K562 (cell line): ENCODE measurements at regions not wholly inside any gene's neighbourhood (a gene's known extent, or its start where the extent isn't known, plus 50 kb on each side); places are given as distances from the start of the nearest gene placed in this dataset.

Source experiments
- ATAC-seq: fragments of 200-7000 bp; cut with Tn5 transposase; 3 replicates; pipeline ENCODE4 v1.9.1; 2020; ENCODE audit warnings: moderate library complexity
- BruUV-seq: library from RNA; stranded (reverse); fragments of 400-500 nt; replicated peaks from 2 replicates; lab custom pipeline; 2021; lab: Mats Ljungman, UMichigan
- CTCF ChIA-PET: fragments of 300-600 bp; formaldehyde crosslinking; extraction: SDS; loops from one replicate; lab custom pipeline; 2021; ENCODE audit warnings: low intra/inter-chr PET ratio; lab: Yijun Ruan, JAX
- POLR2A ChIA-PET: fragments of 300-600, 350-650 bp; sonication (Branson Sonifier 250); formaldehyde crosslinking; extraction: SDS; loops from one replicate; lab custom pipeline; 2021; ENCODE audit warnings: antibody characterized with exemption, inconsistent platforms; lab: Yijun Ruan, JAX
- DNase-seq, 4 experiments: peaks; one replicate each; pipeline versions ENCODE4 v3.0.0 to v3.0.0-alpha.2; 2011 to 2018; ENCODE audit warnings: low spot score in 3 of 4, mixed read lengths in 3 of 4; ENCODE audit errors: extremely low read depth in 1 of 4
- FAIRE-seq: peaks from 2 replicates; lab custom pipeline; 2011; peaks lifted over from hg19 to GRCh38; lab: Jason Lieb, UNC
- H2AFZ ChIP-seq: 2 replicates; pipeline ENCODE4 v1.6.0; 2011; ENCODE audit warnings: low read depth, low read length, control low read depth, inconsistent platforms
- H3K27ac ChIP-seq: fragments of 200-600 bp; 3 replicates; pipeline ENCODE4 v1.8.0; 2011; ENCODE audit warnings: low read depth, mild to moderate bottlenecking, control low read depth, inconsistent platforms, low read length, moderate library complexity, mixed read lengths; ENCODE audit errors: extremely low read depth
- H3K27me3 ChIP-seq, 2 experiments: fragments of 300-600 bp in 1 of 2; 2 replicates in 1 of 2; 3 replicates in 1 of 2; pipeline versions ENCODE4 v1.6.0 to v1.8.0; 2011; ENCODE audit warnings: inconsistent platforms in 2 of 2, low read length in 2 of 2, mild to moderate bottlenecking in 1 of 2, mixed read lengths in 1 of 2, moderate library complexity in 1 of 2; ENCODE audit not compliant: control insufficient read depth in 2 of 2, insufficient read depth in 2 of 2
- H3K36me3 ChIP-seq: fragments of 300-600 bp; 3 replicates; pipeline ENCODE4 v1.8.0; 2011; ENCODE audit warnings: mild to moderate bottlenecking, low read length, inconsistent platforms; ENCODE audit not compliant: control insufficient read depth, insufficient read depth
- H3K4me1 ChIP-seq, 2 experiments: fragments of 200-600 bp in 1 of 2; replicated peaks in 1 of 2; 2 replicates in 1 of 2; 3 replicates in 1 of 2; pipeline versions ENCODE4 v1.5.1 to v1.8.0; 2011; ENCODE audit warnings: inconsistent platforms in 2 of 2, low read length in 2 of 2, mild to moderate bottlenecking in 1 of 2, mixed read lengths in 1 of 2, moderate library complexity in 1 of 2; ENCODE audit not compliant: control insufficient read depth in 2 of 2, insufficient read depth in 2 of 2
- H3K4me2 ChIP-seq: 2 replicates; pipeline ENCODE4 v1.6.1; 2011; ENCODE audit warnings: low read length, control low read depth, inconsistent platforms, mixed read lengths; ENCODE audit not compliant: insufficient read depth
- H3K4me3 ChIP-seq: fragments of 200-600 bp; sonication (generic), shearing (Covaris generic); 2 replicates; pipeline ENCODE4 v1.5.1; 2016; ENCODE audit warnings: control low read depth, inconsistent platforms
- H3K79me2 ChIP-seq: fragments of 200-600 bp; 3 replicates; pipeline ENCODE4 v1.8.0; 2011; ENCODE audit warnings: low read length, inconsistent platforms; ENCODE audit not compliant: control insufficient read depth, insufficient read depth
- H3K9ac ChIP-seq, 2 experiments: 2 replicates each; pipeline versions ENCODE4 v1.6.0 to v1.6.1; 2011; ENCODE audit warnings: low read depth in 2 of 2, low read length in 2 of 2, control low read depth in 1 of 2, inconsistent platforms in 1 of 2, mild to moderate bottlenecking in 1 of 2, mixed read lengths in 1 of 2; ENCODE audit not compliant: insufficient read depth in 1 of 2
- H3K9me1 ChIP-seq: one replicate; pipeline ENCODE4 v1.6.0; 2011; ENCODE audit warnings: inconsistent platforms, mild to moderate bottlenecking, low read length, moderate library complexity; ENCODE audit not compliant: control insufficient read depth, insufficient read depth
- H3K9me3 ChIP-seq: replicated peaks from 2 replicates; pipeline ENCODE4 v1.5.1; 2011; ENCODE audit warnings: low read depth, low read length, inconsistent platforms; ENCODE audit not compliant: control insufficient read depth, insufficient read depth
- H4K20me1 ChIP-seq: replicated peaks from 2 replicates; pipeline ENCODE4 v1.6.1; 2011; ENCODE audit warnings: low read length, inconsistent platforms, mixed read lengths; ENCODE audit not compliant: control insufficient read depth, insufficient read depth
- COPS2 ChIP-seq: fragments of 450-650 bp; conservative IDR thresholded peaks from 2 replicates; pipeline ENCODE4 v1.6.1; 2016; ENCODE audit warnings: mild to moderate bottlenecking, moderate library complexity
- RBM15 ChIP-seq: fragments of 200-400 bp; formaldehyde crosslinking; IDR thresholded peaks from 2 replicates; pipeline ENCODE4 v1.6.1; 2018; ENCODE audit warnings: mild to moderate bottlenecking, low read length, moderate library complexity; ENCODE audit not compliant: insufficient read depth
- WGBS: fragments of 100-300 bp; shearing (Covaris generic); methylation state at CpG from one replicate; pipeline ENCODE4 v1.1.6; 2016; ENCODE audit warnings: low coverage, mixed read lengths; ENCODE audit not compliant: insufficient coverage; ENCODE audit errors: missing lambda C conversion rate; 5-methylcytosine and 5-hydroxymethylcytosine counted together
- in situ Hi-C: fragments of 300-500 bp; cut with MboI; formaldehyde crosslinking; loops from 4 replicates; pipeline ENCODE4 v1.15.0; 2018; ENCODE audit warnings: inconsistent platforms, mixed read lengths
- intact Hi-C: fragments of 100-400 bp; cut with micrococcal nuclease; formaldehyde crosslinking; loops from 2 replicates; pipeline ENCODE4 v1.14.2; 2022
- TF ChIP-seq, protein P1 (sequence below), 2 experiments: fragments of 450-650 bp in 1 of 2; sonication (generic) in 1 of 2; formaldehyde crosslinking in 1 of 2; IDR thresholded peaks; 2 replicates each; pipeline versions ENCODE4 v1.7.1 to v1.9.0; 2016 to 2022; ENCODE audit warnings: inconsistent platforms in 1 of 2, mild to moderate bottlenecking in 1 of 2, missing genetic modification reagents in 1 of 2

DNA sequence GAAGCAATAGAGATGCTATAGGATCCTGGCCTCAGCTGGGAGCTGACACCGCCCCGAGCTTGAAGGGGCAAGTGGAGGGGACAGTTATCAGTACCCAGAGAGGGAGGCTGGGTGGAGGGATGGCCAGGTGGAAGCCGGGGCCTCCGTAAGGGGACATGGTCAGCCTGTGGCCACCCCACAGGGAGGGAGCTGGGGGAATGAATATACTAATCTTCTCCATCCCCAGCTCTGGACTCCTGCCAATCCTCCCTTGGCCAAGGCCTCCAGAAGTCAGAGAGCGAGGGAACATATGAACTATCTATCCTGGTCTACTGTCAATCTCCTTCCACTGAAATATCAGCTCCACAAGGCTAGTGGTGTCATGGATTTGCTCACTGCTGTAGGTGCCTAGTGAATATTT, 109.3 kb downstream of the BOD1 start:
- Histone ChIP-seq H3K4me1 (no peaks in the 10 kb centered on the region), H3K79me2 (no peaks in the 10 kb centered on the region), H3K27ac (no peak overlapping the region), H3K27me3 (peaks cover 2 to 12% of the 10 kb centered on the region in 2 experiments; a peak in 3 of 5 replicates), H4K20me1 (no peaks in the 10 kb centered on the region), H3K9me3 (no peaks in the 10 kb centered on the region), H3K36me3 (no peaks in the 10 kb centered on the region), H3K4me2 (no peak overlapping the region), H3K4me3 (no peak overlapping the region), H3K9ac (no peak overlapping the region), H2AFZ (no peak overlapping the region), H3K9me1 (no peaks in the 10 kb centered on the region)
- intact Hi-C loops (no loop called here), in situ Hi-C loops (no loop called here)
- TF ChIP-seq, protein P1, sequence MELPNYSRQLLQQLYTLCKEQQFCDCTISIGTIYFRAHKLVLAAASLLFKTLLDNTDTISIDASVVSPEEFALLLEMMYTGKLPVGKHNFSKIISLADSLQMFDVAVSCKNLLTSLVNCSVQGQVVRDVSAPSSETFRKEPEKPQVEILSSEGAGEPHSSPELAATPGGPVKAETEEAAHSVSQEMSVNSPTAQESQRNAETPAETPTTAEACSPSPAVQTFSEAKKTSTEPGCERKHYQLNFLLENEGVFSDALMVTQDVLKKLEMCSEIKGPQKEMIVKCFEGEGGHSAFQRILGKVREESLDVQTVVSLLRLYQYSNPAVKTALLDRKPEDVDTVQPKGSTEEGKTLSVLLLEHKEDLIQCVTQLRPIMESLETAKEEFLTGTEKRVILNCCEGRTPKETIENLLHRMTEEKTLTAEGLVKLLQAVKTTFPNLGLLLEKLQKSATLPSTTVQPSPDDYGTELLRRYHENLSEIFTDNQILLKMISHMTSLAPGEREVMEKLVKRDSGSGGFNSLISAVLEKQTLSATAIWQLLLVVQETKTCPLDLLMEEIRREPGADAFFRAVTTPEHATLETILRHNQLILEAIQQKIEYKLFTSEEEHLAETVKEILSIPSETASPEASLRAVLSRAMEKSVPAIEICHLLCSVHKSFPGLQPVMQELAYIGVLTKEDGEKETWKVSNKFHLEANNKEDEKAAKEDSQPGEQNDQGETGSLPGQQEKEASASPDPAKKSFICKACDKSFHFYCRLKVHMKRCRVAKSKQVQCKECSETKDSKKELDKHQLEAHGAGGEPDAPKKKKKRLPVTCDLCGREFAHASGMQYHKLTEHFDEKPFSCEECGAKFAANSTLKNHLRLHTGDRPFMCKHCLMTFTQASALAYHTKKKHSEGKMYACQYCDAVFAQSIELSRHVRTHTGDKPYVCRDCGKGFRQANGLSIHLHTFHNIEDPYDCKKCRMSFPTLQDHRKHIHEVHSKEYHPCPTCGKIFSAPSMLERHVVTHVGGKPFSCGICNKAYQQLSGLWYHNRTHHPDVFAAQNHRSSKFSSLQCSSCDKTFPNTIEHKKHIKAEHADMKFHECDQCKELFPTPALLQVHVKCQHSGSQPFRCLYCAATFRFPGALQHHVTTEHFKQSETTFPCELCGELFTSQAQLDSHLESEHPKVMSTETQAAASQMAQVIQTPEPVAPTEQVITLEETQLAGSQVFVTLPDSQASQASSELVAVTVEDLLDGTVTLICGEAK (IDR thresholded peaks at IDR 0.05) = no peak
- TF ChIP-seq, protein P1 (CRISPR knock-in tag; IDR thresholded peaks at IDR 0.05) = no peak
- TF ChIP-seq RBM15 (no peak), COPS2 (no peak)
- ATAC-seq = no peak
- FAIRE-seq = no peak
- WGBS = 0% methylated on average over 5 of the region's 5 CpGs
- BruUV-seq = no TSS peak
- DNase-seq = no peak
- POLR2A ChIA-PET = no interaction called here
- CTCF ChIA-PET = no interaction called here
